KOPT-K1 (cell line): ENCODE measurements at regions not wholly inside any gene's neighbourhood (a gene's known extent, or its start where the extent isn't known, plus 50 kb on each side); places are given as distances from the start of the nearest gene placed in this dataset.

Source experiments
- H3K27ac ChIP-seq: fragments of 200-600 bp; sonication (generic); 2 replicates; pipeline ENCODE4 v1.5.1; 2016; ENCODE audit warnings: antibody characterized with exemption, mild to moderate bottlenecking, low read depth, low read length; ENCODE audit not compliant: poor library complexity, severe bottlenecking
- H3K36me3 ChIP-seq: fragments of 200-600 bp; sonication (generic); 2 replicates; pipeline ENCODE4 v1.5.1; 2017; ENCODE audit warnings: antibody characterized with exemption, mild to moderate bottlenecking, low read length, moderate library complexity; ENCODE audit not compliant: insufficient read depth
- H3K9me3 ChIP-seq: fragments of 200-600 bp; sonication (generic); 2 replicates; pipeline ENCODE4 v1.5.1; 2017; ENCODE audit warnings: antibody characterized with exemption, low read length, mild to moderate bottlenecking; ENCODE audit not compliant: insufficient read depth, poor library complexity, severe bottlenecking

DNA sequence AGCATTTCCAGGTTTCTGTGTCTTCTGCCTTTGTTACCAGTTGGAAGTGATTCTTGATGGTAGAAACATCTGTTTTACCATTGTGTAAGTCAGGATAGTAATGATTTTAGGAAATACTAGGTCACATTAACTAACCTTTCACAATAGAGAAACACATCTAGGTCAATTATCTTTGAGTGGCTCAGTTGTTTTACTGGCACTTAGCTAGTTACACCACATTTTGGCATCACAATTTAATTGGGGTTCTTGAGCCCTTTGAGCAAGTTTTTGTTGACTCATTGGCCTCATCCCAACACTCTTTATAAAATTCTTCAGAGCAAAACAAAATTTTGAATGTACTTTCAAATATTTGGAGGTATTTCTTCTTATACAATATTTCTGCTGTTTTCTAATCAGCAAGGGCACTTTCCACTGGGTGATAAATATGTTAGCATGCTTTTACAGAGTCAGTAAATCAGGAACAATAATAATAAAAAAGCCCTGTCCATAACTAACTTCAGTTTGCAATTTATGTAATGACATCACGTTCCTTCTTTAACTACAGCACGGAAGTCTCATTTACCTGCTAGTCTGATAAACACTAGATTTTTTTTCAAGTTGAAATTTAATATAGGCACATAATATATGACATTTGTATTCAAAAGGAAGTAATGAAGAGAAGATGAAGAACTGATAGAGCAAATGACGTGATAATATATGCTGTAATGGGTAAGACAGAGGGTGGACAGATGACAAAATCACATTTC is 64.8 kb upstream of the GK2 start:
- no peaks in the 10 kb centered on the region for H3K9me3 ChIP-seq
- H3K36me3 ChIP-seq = no peaks in the 10 kb centered on the region
- H3K27ac ChIP-seq = no peak overlapping the region

DNA sequence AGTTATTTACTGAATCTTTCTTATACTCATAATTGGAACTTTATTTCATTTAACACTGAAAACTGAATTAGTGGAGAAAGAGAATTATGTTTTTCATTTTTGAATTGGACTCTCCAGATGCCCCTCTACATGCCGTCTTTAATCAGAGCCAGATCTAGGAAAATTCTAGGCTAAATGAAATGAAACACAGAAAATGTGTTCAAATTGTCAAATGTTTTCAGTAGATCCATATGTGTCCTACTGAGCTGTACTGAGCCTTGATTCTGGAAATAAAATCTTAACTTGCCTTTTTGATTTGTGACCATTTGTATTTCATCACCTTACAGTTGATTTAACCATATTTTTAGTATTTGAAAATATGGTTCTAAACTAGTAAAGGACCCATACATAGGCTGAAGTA is 64.0 kb upstream of the GK2 start:
- no peak overlapping the region for H3K27ac ChIP-seq
- H3K9me3 ChIP-seq = no peaks in the 10 kb centered on the region
- H3K36me3 ChIP-seq = no peaks in the 10 kb centered on the region

DNA sequence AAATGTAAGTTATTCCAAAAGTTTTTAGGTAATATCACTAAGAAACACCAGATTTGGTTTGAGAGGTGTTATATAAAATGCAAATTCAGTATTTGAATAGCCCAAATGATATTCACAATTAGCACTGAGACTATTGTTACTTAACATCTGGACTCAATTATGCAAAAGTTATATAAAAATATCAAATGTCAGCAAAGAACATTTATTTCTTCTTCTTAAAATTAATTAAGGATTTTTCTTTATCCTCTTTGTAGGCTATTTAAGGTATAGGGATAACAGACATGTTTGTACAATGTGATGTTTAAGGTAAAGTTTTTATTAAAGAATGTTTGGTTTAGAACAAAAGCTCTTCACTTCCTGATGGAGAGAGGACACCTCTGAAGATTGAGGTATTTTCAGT is 63.3 kb upstream of the GK2 start:
- Histone ChIP-seq H3K9me3 (no peaks in the 10 kb centered on the region), H3K27ac (no peak overlapping the region)

DNA sequence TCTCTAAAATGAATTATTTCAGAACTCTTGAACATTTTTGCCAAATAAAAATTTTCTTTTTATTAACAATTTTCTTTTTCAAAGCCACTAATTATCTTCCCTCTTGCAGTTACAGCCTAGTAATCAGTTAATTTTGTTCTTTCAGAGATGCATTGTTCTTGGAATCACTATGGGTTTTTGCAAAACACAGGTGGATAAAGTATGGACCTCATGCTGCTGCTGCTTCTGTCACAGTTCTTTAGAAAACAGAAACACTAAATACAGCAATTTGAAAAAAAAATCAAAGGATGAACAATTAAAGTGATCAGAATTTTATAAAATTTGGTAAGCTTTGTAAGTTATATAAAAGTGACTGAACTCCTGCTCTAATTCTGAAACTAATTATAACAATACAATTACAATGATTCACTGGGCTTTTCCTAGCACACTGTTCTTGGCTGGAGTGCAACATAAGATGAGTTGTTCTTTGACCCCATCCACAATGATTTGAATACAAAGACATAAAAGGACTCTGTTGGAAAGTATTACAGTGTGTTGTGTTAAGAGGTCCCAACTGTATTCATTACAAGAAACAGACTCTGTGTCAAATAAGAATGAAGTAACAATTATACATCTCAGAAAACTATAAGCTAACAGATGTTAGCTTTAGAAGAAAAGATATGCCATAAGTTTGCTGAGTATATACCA is 59.4 kb upstream of the GK2 start:
- no peak overlapping the region for H3K27ac ChIP-seq
- H3K36me3 ChIP-seq = no peaks in the 10 kb centered on the region
- H3K9me3 ChIP-seq = no peaks in the 10 kb centered on the region

More for the DNA sequence above, 63.3 kb upstream of the GK2 start:
- H3K36me3 ChIP-seq = no peaks in the 10 kb centered on the region

DNA sequence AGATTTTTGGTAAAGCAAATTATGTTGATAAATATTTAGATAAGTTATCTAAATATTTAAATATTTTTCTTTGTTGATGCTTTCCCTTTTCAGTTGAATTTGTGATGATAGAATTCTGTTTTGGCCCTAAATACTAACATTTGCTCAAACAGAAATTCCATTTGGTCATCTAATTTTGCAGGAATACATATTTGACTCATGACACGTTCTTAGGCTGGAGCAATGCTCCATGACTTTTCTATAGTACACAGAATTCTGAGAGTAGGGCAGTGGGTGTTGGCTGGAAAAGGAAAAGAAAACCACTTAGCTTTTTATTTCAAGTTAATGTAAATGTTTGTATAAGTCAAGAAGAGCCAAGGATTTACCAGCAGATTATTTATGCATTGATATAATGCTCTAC is 58.6 kb upstream of the GK2 start:
- no peaks in the 10 kb centered on the region for H3K9me3 ChIP-seq
- H3K36me3 ChIP-seq = no peaks in the 10 kb centered on the region
- no peak overlapping the region for H3K27ac ChIP-seq
